Tibial nerve (tissue), 4 donors: ENCODE measurements at regions not wholly inside any gene's neighbourhood (a gene's known extent, or its start where the extent isn't known, plus 50 kb on each side); places are given as distances from the start of the nearest gene placed in this dataset.

ENCODE experiments used
- EP300 ChIP-seq, 2 donors: sonication (generic); formaldehyde crosslinking; IDR thresholded peaks; one replicate each; pipeline ENCODE4 v1.6.1; 2017; ENCODE audit warnings: antibody characterized with exemption in 2 of 2, mild to moderate bottlenecking in 1 of 2
- TF ChIP-seq, protein P1 (sequence below), 5 experiments: fragments of 200-600 bp in 3 of 5; fragments of 450-650 bp in 2 of 5; sonication (generic) in 3 of 5; IDR thresholded peaks; one replicate each; pipeline ENCODE4 v1.5.1; 2016 to 2019; ENCODE audit warnings: antibody characterized with exemption in 5 of 5, mild to moderate bottlenecking in 3 of 5, moderate library complexity in 2 of 5

DNA sequence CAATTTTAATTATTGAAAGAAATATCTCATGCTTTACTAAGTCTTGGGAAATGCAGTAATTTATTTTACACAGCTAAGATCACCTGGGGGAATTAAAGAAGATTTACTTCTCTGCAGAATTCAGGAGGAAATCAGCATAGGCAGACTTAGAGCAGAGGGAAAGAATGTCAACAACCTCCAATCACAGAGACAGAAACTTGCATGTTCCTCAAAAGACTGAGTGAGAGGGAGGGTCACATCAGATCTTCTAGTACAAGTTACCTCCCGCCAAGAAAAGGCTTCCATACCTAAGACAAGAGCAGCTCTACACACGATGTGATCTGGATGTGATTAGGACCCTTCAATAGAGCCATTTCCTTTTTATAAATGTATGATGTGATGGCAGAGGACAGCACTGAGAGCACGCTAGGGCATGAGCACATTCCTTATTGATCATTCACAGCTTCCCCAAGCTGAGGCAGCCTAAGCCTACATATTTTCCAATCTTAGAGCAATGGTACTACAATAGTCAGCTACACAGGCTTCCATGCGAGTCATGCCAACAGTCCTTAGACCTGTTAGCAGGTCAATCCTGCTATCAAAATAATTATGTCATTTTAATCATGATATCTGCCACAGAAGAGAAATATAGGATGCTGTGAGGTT is 403.3 kb downstream of the ETNK1 start:
- TF ChIP-seq, protein P1, sequence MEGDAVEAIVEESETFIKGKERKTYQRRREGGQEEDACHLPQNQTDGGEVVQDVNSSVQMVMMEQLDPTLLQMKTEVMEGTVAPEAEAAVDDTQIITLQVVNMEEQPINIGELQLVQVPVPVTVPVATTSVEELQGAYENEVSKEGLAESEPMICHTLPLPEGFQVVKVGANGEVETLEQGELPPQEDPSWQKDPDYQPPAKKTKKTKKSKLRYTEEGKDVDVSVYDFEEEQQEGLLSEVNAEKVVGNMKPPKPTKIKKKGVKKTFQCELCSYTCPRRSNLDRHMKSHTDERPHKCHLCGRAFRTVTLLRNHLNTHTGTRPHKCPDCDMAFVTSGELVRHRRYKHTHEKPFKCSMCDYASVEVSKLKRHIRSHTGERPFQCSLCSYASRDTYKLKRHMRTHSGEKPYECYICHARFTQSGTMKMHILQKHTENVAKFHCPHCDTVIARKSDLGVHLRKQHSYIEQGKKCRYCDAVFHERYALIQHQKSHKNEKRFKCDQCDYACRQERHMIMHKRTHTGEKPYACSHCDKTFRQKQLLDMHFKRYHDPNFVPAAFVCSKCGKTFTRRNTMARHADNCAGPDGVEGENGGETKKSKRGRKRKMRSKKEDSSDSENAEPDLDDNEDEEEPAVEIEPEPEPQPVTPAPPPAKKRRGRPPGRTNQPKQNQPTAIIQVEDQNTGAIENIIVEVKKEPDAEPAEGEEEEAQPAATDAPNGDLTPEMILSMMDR (IDR thresholded peaks at IDR 0.05): no peak
- TF ChIP-seq EP300 (IDR thresholded peaks at IDR 0.05): no peak
